ENCODE measurements at regions not wholly inside any gene's neighbourhood (a gene's known extent, or its start where the extent isn't known, plus 50 kb on each side); places are given as distances from the start of the nearest gene placed in this dataset.

DNA sequence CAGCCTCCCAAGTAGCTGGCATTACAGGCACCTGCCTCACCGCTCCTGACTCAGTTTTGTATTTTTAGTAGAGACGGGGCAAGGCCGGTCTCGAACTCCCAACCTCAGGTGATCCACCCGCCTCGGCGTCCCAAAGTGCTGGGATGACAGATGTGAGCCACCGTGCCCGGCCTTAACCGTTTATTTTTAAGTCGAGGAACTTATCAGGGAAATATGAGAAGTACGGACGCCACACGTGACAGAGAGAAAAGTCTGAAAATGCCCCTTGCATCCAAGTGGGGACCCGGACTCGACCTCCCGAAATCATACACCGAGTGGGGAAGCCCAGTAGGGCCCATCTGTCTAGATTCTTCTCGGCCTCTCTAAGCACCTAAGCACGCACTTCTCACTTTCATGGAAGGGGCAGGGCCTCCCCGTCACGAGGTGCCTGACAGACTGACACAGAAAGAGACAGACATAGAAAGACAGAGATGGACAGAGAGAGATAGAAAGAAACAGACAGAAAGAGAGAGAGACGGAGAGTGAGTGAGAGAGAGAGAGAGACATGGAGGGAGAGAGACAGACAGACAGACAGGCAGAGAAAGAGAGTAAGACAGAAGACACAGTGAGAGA lies 756.5 kb upstream of the DEFB115 start:
- WGBS, 2 experiments (ENCODE audit: extremely low coverage in 2 of 2, insufficient read length in 1 of 2), result 57% methylated on average over 7 of the region's 23 CpGs; no CpG with 5 or more reads in 1 of the 2 experiments
- dilution Hi-C loops (cut with HindIII; ENCODE audit: low sequenced_read_pairs, unreplicated experiment) (no loop called here), in situ Hi-C loops (cut with MboI; ENCODE audit: low sequenced_read_pairs) (no loop called here), intact Hi-C loops (cut with micrococcal nuclease) (no loop called here)
- H2BK15ac ChIP-seq (ENCODE audit: low read depth, low read length), result no peak overlapping the region
- H3K18ac ChIP-seq (ENCODE audit: low read depth, low read length), result no peak overlapping the region
- H2AK9ac ChIP-seq (replicated peaks; ENCODE audit: low read depth, low read length, poor library complexity), result no peak overlapping the region
- no peaks in the 10 kb centered on the region for H3K9me1 ChIP-seq (ENCODE audit: insufficient read depth, low read length)
- H2BK5ac ChIP-seq (ENCODE audit: low read depth, low read length, poor library complexity, severe bottlenecking), result no peak overlapping the region
- TF ChIP-seq RFX5 (IDR thresholded peaks at IDR 0.05; ENCODE audit: low read depth, low read length) (no peak), CHD1 (IDR thresholded peaks at IDR 0.05; ENCODE audit: low read depth, low read length) (no peak), MAFK (IDR thresholded peaks at IDR 0.05; ENCODE audit: low read depth, low read length) (no peak), POLR2A (IDR thresholded peaks at IDR 0.05; ENCODE audit: low read depth, low read length) (no peak), MXI1 (IDR thresholded peaks at IDR 0.05; ENCODE audit: borderline replicate concordance, low read depth, low read length) (no peak), SMC3 (IDR thresholded peaks at IDR 0.05; ENCODE audit: low read depth, low read length) (no peak), BHLHE40 (IDR thresholded peaks at IDR 0.05; ENCODE audit: low read depth, low read length) (no peak), USF2 (IDR thresholded peaks at IDR 0.05; ENCODE audit: low read depth, low read length) (no peak)
- no peak overlapping the region for H3K27ac ChIP-seq (ENCODE audit: insufficient read depth, low read length)
- H3K56ac ChIP-seq (ENCODE audit: extremely low read depth, insufficient read depth, low read length), result no peak overlapping the region
- no peak overlapping the region for H3K14ac ChIP-seq (replicated peaks; ENCODE audit: low read depth, low read length)
- H3K9me3 ChIP-seq (ENCODE audit: control insufficient read depth, insufficient read depth, low read length), result peaks cover 7% of the 10 kb centered on the region
- no peak overlapping the region for H3K4me2 ChIP-seq (ENCODE audit: low read depth, low read length)
- no peak overlapping the region for H3K23ac ChIP-seq (ENCODE audit: low read depth, low read length)
- no peak overlapping the region for H2BK20ac ChIP-seq (ENCODE audit: low read depth, low read length)
- no peak for ATAC-seq (ENCODE audit: low read depth)
- H3K4ac ChIP-seq (ENCODE audit: low read depth, low read length), result no peak overlapping the region
- no peaks in the 10 kb centered on the region for H3K4me1 ChIP-seq (ENCODE audit: control insufficient read depth, insufficient read depth, low read length)
- H4K8ac ChIP-seq (ENCODE audit: low read depth in 2 of 2, low read length in 2 of 2), result no peak overlapping the region
- H4K5ac ChIP-seq (ENCODE audit: low read depth, low read length), result no peak overlapping the region
- no peaks in the 10 kb centered on the region for H3K79me1 ChIP-seq (ENCODE audit: low read depth in 1 of 2, low read length in 2 of 2)
- H2AFZ ChIP-seq (replicated peaks; ENCODE audit: low read length, poor library complexity), result no peak overlapping the region
- no peaks in the 10 kb centered on the region for H4K20me1 ChIP-seq (ENCODE audit: insufficient read depth, low read length)
- no peak overlapping the region for H3K4me3 ChIP-seq (ENCODE audit: insufficient read depth, low read depth, low read length)
- DNase-seq, result no peak
- H4K91ac ChIP-seq (ENCODE audit: insufficient read depth, low read depth, low read length), result no peak overlapping the region
- no peak overlapping the region for H2BK120ac ChIP-seq (ENCODE audit: low read depth, low read length)
- H3K9ac ChIP-seq (ENCODE audit: low read depth, low read length), result no peak overlapping the region
- no TSS peak for BruUV-seq (replicated peaks)
- CTCF ChIA-PET, result no interaction called here
- no peaks in the 10 kb centered on the region for H3K36me3 ChIP-seq (ENCODE audit: control insufficient read depth, insufficient read depth, low read length)
- no peak overlapping the region for H2AK5ac ChIP-seq (ENCODE audit: low read depth, low read length)
- POLR2A ChIA-PET (ENCODE audit: unreplicated experiment), result no interaction called here
- no peaks in the 10 kb centered on the region for H3K27me3 ChIP-seq (ENCODE audit: control insufficient read depth, insufficient read depth, low read length)
